Motor neuron (in vitro differentiated cells): ENCODE measurements at regions not wholly inside any gene's neighbourhood (a gene's known extent, or its start where the extent isn't known, plus 50 kb on each side); places are given as distances from the start of the nearest gene placed in this dataset.
A peak's percentile ranks its signal among the peaks of the same experiment; 100 is the strongest.

Experiments used
- ATAC-seq, 8 experiments: fragments of 200-7000 bp; cut with Tn5 transposase; replicated peaks in 6 of 8; 2 replicates each; pipeline ENCODE4 v1.8.0; 2021; ENCODE audit warnings: mild to moderate bottlenecking in 8 of 8, moderate library complexity in 8 of 8
- H3K27ac ChIP-seq, 2 donors: fragments of 250-450 bp; sonication (Bioruptor Pico); 2 replicates each; pipeline ENCODE4 v1.9.0; 2021; ENCODE audit warnings: antibody characterized with exemption in 2 of 2, mild to moderate bottlenecking in 2 of 2, moderate library complexity in 1 of 2
- H3K4me1 ChIP-seq, 2 donors: fragments of 250-450 bp; sonication (Bioruptor Pico); replicated peaks in 1 of 2; 2 replicates each; pipeline ENCODE4 v1.6.1; 2021; ENCODE audit warnings: antibody characterized with exemption in 2 of 2, mild to moderate bottlenecking in 2 of 2, moderate library complexity in 1 of 2
- H3K4me3 ChIP-seq, 5 donors: fragments of 250-450 bp; sonication (Bioruptor Pico); 2 replicates each; pipeline ENCODE4 v1.9.0; 2021; ENCODE audit warnings: antibody characterized with exemption in 5 of 5, mild to moderate bottlenecking in 5 of 5, moderate library complexity in 4 of 5
- WGBS, 10 experiments: fragments of 450-650 bp; shearing (Covaris generic); methylation state at CpG; one replicate each; pipeline ENCODE4 v1.0.0; 2022; 5-methylcytosine and 5-hydroxymethylcytosine counted together
- in situ Hi-C, 9 experiments: fragments of 400-800 bp; cut with MboI; loops; one replicate each; pipeline ENCODE4 v1.15.0; 2021; ENCODE audit warnings: low sequenced_read_pairs in 9 of 9, low pct_unique_long_range_greater_than_20kb in 2 of 9; ENCODE audit not compliant: unreplicated experiment in 9 of 9

DNA sequence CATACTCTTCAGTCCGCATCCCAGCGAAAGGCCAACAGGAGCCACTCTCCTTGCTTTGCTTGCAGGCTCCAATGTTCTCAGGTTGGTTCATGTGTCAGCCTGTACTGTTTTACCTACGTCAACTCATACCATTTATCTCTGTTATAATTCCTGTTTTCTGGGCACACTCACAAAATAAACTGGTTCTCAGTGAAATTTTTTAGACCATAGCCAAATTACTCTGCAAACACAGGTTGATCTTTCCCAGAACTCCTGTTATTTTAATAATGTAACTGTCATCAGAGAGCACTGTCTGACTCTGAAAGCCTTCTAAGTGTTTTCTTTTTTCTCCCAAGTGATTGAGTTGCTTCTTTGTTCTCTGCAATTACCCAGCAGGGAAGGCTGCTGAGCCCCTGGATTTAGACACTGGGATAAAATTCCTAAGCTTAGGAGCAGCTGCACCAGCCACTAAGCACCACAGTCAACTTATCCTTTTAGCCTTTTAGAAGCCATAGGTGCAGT is 111.6 kb upstream of the PIEZO2 start:
- Histone ChIP-seq H3K4me1 (peaks cover 0 to 6% of the 10 kb centered on the region in 2 donors), H3K4me3 (no peak overlapping the region), H3K27ac (no peak overlapping the region)
- in situ Hi-C loops, result no loop called here
- ATAC-seq, result peak in 5 of 8 experiments; percentile 27 to 70 (median 46)
- 50 to 100% (median 85%) methylated on average over 1 to 2 of the region's 3 CpGs; no CpG with 5 or more reads in 4 of the 10 experiments for WGBS, 10 experiments

DNA sequence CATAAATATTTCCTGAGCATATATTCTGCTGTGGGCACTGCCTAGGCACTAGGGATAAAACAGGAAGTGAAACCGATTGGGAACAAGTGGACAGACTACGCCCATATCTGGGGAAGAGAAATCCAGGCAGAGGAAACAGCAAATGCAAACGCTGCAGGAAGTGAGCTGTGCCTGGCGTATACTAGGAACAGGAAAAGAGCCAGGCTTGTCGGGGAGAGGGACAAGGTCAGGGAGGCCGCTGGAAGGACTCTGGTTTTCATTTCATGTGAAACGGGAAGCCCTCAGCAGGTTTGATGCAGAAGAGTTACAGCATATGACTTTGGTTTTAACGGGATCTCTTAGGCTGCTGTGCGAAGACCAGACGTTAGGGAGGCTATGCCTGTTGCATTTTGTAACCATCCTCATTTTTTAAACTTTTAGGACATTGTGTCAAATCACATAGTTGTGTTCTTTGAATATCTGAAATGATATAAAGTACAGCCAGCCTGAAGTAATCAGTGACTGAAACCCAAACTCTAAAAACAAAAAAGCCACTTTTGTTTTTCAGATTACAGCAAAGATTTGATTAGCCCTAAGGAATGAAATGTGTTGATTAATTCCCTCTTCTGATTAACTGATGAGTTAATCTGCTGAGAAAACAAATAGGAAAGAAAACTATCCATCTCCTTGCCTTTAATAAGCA is 110.2 kb upstream of the PIEZO2 start:
- H3K4me3 ChIP-seq, result no peak overlapping the region

DNA sequence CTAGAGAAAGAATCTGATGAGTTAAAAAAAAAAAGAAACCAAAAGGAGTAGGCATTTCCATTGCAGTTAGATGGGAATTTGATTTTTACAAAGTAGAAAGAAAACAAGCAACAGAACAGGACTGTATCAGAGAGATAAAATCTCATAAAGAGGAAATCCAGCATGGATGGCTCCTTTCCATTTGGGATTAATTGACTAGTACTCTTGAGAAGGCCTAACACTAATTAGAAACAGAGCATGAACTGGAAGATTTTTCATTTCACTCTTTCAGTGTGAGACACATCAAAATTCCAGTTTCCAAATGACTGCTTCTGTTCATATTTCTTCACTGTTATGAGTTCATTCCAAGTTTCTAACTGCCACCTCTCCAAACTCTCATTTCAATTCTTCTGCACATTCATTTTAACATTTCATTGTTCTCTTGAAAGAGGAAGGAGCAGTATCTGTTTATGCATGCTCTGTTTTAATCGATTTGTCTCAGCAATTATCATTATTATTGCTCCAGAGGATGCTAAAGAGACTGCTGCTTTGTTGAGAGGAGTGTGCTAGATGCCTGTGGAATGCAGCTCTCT is 108.8 kb upstream of the PIEZO2 start:
- in situ Hi-C loops, result no loop called here
- Histone ChIP-seq H3K27ac (no peak overlapping the region), H3K4me1 (peaks cover 0 to 6% of the 10 kb centered on the region in 2 donors), H3K4me3 (no peak overlapping the region)
- WGBS, 10 experiments, result 0 to 82% (median 34%) methylated on average over 1 of the region's 1 CpG; no CpG with 5 or more reads in 4 of the 10 experiments
- no peak for ATAC-seq

More for the DNA sequence above, 110.2 kb upstream of the PIEZO2 start:
- H3K27ac ChIP-seq, result no peak overlapping the region
- in situ Hi-C loops, result no loop called here
- WGBS, 10 experiments, result 6 to 81% (median 59%) methylated on average over 2 to 7 of the region's 10 CpGs
- H3K4me1 ChIP-seq, result peaks cover 0 to 6% of the 10 kb centered on the region in 2 donors
- ATAC-seq, result no peak

DNA sequence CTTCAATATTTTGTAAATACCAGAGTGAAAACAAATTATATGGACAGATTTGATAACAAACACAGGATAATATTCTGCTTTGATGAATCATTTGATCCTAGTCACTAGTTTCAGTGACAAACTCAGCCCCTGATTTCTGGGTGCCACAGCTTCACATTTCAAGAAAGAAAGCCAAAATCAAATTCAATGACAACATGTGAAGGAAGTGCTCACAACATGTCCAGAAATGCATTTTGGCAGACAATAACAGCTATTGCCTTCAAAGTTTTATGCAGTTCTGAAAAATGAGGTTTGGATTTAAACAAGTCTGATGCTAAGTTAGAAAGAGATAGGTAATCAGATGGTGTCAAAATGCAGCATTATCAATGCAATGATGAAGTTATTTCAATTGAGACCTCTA is 106.9 kb upstream of the PIEZO2 start:
- no peak for ATAC-seq
- in situ Hi-C loops, result no loop called here
- Histone ChIP-seq H3K27ac (no peak overlapping the region), H3K4me1 (peaks cover 0 to 3% of the 10 kb centered on the region in 2 donors), H3K4me3 (no peak overlapping the region)

DNA sequence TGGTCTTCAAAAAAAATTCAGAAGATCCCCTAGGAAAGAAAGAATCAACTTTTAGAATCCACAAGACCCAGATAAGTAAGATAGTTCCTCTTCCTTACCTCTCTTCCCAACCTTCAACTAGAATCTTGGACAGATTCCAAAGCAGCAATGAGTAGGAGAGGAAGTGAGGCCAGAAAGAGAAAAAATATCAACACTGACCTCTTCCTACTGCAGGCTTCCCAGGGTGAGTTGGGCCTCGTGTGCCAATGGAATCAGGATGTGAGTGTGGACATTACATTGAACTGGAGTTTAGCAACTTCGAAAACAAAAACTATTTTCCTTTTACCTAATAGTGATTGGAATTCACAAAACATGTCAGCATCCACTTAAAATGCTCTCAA is 102.5 kb upstream of the PIEZO2 start:
- no peak for ATAC-seq

DNA sequence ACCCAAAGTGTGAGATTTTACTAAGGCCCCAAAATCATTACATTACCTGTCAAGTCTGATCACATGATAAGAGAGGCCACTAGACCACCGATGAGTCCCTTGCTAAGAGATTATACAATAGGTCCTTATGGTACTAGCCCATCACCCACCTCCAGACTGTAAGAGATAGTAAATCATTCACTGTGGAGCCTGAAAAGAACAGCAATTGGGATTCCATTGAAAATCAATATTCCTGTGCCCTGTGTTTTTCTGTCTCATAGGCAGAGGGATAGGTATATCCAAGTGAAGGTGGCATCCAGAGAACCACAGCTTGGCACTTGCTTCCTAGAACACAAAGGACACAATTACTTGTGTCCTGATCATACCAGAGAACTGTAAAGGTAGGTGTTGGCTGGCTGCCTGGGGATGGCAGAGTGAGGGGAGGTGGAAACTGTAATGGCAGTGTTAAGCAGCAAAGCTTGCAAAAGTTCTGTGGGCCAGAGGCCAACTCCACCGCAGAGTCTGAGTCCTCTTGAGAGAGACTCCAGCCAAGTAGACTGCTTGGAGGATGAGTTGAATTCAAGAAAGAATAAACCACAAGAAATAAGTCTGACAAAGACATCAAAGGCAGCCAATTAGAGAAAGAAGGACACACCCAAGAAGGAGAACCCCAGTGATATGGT is 102.0 kb upstream of the PIEZO2 start:
- Histone ChIP-seq H3K4me3 (no peak overlapping the region), H3K27ac (no peak overlapping the region), H3K4me1 (no peaks in the 10 kb centered on the region)
- in situ Hi-C loops, result no loop called here
- no peak for ATAC-seq
- WGBS, 10 experiments, result 33 to 92% (median 72%) methylated on average over 2 of the region's 2 CpGs; no CpG with 5 or more reads in 3 of the 10 experiments

More for the DNA sequence above, 102.5 kb upstream of the PIEZO2 start:
- 25 to 100% (median 64%) methylated on average over 1 to 2 of the region's 2 CpGs; no CpG with 5 or more reads in 2 of the 10 experiments for WGBS, 10 experiments
- Histone ChIP-seq H3K4me1 (no peaks in the 10 kb centered on the region), H3K4me3 (no peak overlapping the region), H3K27ac (no peak overlapping the region)
- in situ Hi-C loops, result no loop called here

DNA sequence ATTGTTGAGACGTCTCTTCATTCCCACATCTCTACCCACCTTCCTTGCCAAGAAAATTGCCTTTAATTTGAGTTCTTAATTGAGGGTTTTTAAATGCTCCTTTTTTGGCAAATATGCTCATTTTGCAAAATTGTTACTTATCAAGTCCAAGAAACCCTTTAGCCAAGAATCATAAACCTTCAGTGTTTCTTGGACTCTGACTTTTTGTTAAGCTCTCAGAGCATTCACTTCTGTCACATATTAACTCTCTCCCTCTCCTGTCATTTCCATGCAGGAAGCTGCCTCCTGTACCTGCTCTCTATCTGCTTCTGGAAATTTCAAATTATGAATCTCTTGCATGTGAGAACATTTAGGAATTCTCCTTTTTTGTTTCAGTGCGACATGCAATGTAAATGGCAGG is 100.0 kb upstream of the PIEZO2 start:
- no peak for ATAC-seq
- in situ Hi-C loops, result no loop called here
- 0 to 100% (median 60%) methylated on average over 1 to 2 of the region's 2 CpGs; no CpG with 5 or more reads in 3 of the 10 experiments for WGBS, 10 experiments
- no peak overlapping the region for H3K27ac ChIP-seq
- no peaks in the 10 kb centered on the region for H3K4me1 ChIP-seq
- H3K4me3 ChIP-seq, result no peak overlapping the region

DNA sequence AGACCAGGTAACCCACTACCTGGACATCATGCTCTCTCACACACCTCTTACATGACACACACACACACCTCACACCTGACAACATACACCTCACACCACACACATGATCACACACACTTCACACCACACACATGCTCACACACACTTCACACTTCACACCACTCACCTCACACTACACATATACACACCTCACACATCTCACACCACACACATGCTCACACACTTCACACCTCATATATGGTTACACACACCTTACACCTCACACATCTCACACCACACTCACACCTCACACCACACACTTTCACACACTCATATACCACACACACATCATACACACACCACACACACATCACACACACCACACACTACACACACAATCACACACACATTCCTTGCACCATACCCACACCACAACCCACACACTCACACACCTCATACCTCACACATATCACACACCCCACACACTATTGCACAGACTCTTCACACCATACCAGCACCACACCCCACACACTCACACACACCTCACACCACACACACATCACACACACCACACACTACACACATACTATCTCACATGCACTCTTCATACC is 98.1 kb upstream of the PIEZO2 start:
- no peak for ATAC-seq
- Histone ChIP-seq H3K4me1 (no peaks in the 10 kb centered on the region), H3K4me3 (no peak overlapping the region), H3K27ac (no peak overlapping the region)
- in situ Hi-C loops, result no loop called here

DNA sequence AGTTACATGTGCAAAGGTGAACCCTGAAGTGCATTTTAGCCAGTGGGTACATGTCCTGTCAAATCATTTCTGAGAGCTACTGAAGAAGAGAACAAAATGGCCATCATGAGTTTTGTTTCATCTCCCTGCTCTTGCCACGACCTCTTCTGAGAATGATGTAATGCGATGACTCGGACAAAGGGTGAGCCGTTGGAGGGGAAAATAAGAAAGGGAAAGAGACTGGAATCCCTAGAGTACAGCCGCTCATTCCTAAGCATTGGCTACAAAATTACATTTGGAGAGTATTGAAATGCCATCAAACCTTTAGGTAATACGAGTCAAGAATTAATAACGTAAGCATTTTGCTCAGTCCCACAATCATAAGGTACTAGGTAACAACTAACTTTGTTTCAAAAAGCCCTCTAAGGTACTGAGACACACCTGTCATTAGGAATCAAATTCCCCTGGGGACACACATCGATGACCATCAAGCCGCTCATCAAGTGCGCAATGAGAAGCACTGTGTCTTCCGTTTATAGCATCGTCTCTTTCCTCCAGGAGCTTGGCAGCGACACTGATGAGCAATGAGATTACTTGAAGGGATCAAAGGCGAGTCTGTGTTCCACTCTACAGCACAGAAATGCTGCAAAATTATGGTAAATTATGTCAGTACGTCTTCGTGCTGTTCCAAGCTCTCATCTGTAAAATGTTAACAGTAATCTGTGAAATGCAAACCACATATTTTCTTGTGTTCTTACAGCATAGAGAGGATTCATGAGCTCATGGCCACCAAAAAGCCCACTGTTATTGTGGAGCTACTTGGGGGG is 97.3 kb upstream of the PIEZO2 start:
- 6 to 94% (median 49%) methylated on average over 3 to 15 of the region's 16 CpGs; no CpG with 5 or more reads in 1 of the 10 experiments for WGBS, 10 experiments
- Histone ChIP-seq H3K27ac (no peak overlapping the region), H3K4me3 (no peak overlapping the region), H3K4me1 (no peaks in the 10 kb centered on the region)
- peak in 6 of 8 experiments; percentile 46 to 77 (median 68) for ATAC-seq
- in situ Hi-C loops, result no loop called here

DNA sequence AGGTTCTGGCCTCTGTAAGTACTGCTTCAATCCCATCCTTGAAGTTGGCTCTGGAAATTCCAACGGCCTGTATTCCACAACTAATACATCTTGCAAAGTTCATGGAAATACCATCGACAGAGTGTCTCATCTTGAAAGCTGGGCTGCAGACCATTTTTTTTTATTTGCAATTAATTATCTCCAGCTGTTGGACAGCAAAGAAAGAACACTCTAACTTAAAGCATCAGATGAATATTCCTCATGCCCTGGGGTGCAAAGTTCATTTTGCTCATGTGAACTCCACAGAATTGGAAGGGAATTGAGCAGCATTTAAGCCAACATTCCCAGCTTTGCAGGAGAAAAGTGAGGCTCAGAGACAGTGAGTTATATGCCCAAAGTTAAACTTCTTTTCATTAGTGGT is 96.5 kb upstream of the PIEZO2 start:
- H3K27ac ChIP-seq, result no peak overlapping the region
- WGBS, 10 experiments, result 0 to 92% (median 75%) methylated on average over 1 to 2 of the region's 2 CpGs; no CpG with 5 or more reads in 2 of the 10 experiments
- in situ Hi-C loops, result no loop called here
- no peaks in the 10 kb centered on the region for H3K4me1 ChIP-seq
- peak in 3 of 8 experiments; percentile 37 to 50 (median 44) for ATAC-seq
- H3K4me3 ChIP-seq, result no peak overlapping the region

DNA sequence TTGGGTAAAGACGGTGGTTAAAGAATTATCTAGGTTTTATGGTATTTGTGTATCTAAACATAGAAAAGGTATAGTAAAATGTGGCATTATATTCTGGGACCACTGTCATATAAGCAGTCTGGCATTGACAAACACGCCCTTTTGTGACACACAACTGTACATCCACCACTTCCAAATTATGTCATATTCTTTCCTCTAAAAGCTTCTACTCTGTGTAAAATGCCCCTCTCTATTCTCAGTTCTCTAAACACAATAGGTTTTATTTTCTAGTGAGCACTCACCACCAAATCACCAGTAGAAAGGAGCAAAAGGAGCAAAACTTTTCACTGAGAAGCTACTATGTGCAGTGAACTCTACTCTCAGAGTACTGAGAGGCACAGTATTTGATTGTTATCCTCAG is 88.1 kb upstream of the PIEZO2 start:
- 28 to 100% (median 77%) methylated on average over 1 to 2 of the region's 2 CpGs; no CpG with 5 or more reads in 2 of the 10 experiments for WGBS, 10 experiments
- in situ Hi-C loops, result no loop called here
- no peak overlapping the region for H3K27ac ChIP-seq
- ATAC-seq, result no peak
- H3K4me3 ChIP-seq, result no peak overlapping the region
- H3K4me1 ChIP-seq, result no peaks in the 10 kb centered on the region

DNA sequence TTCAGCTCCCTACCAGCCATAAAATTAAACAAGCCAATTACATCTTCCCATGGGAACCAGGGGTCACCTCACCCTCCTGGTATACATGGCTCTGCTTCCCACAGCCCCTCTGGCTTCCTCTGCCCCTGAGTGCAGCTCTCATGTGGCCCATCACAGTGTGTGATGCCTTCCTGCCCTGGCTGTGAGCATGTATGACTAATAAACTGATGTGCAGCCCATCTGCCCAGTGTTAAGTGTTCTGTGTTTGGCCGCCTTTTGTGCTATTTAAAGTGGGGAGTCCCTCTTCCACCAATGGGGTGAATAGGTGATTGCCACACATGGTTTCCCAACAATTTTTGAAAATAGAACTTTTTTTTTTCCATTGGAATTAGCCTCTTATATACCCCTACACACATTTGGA is 87.7 kb upstream of the PIEZO2 start:
- Histone ChIP-seq H3K27ac (no peak overlapping the region), H3K4me3 (no peak overlapping the region), H3K4me1 (no peaks in the 10 kb centered on the region)
- no peak for ATAC-seq
- in situ Hi-C loops, result no loop called here
- 44 to 80% (median 70%) methylated on average over 1 of the region's 1 CpG; no CpG with 5 or more reads in 6 of the 10 experiments for WGBS, 10 experiments
